GM21723 (cell line): ENCODE measurements at regions not wholly inside any gene's neighbourhood (a gene's known extent, or its start where the extent isn't known, plus 50 kb on each side); places are given as distances from the start of the nearest gene placed in this dataset.
"Not testable (repeated sequence)": the region's sequence is repeated elsewhere in the genome, so short reads cannot be mapped to it uniquely, and the experiment has no call there.

ENCODE experiments used
- ATAC-seq: cut with Tn5 transposase; IDR thresholded peaks from one replicate; pipeline ENCODE4 v1.9.1; 2021; ENCODE audit warnings: mild to moderate bottlenecking, moderate library complexity; ENCODE audit not compliant: unreplicated experiment

GRCh38 chr10:108003061-108003460 lies 838.6 kb upstream of the SORCS1 start:
- no peak for ATAC-seq

GRCh38 chr10:108000365-108000764 lies 835.9 kb upstream of the SORCS1 start:
- no peak for ATAC-seq

- no peak for ATAC-seq
These were observed 830.2 kb upstream of the SORCS1 start for GRCh38 chr10:107994621-107995270.

- ATAC-seq: no peak
These were observed 822.1 kb upstream of the SORCS1 start for GRCh38 chr10:107986571-107986970.

- no peak for ATAC-seq
These were observed 820.1 kb upstream of the SORCS1 start for GRCh38 chr10:107984581-107984980.

- ATAC-seq: no peak
These were observed 819.6 kb upstream of the SORCS1 start for GRCh38 chr10:107984149-107984548.

- no peak for ATAC-seq
These were observed 813.9 kb upstream of the SORCS1 start for GRCh38 chr10:107978455-107978854.

GRCh38 chr10:107971973-107972372 lies 807.5 kb upstream of the SORCS1 start:
- ATAC-seq: no peak

GRCh38 chr10:107971411-107971810 lies 806.9 kb upstream of the SORCS1 start:
- no peak for ATAC-seq

GRCh38 chr10:107970512-107970911 lies 806.0 kb upstream of the SORCS1 start:
- no peak for ATAC-seq

- ATAC-seq: no peak
These were observed 805.4 kb upstream of the SORCS1 start for GRCh38 chr10:107969936-107970335.

GRCh38 chr10:107966826-107967225 lies 802.3 kb upstream of the SORCS1 start:
- no peak for ATAC-seq

GRCh38 chr10:107952649-107953556 lies 788.4 kb upstream of the SORCS1 start:
- no peak for ATAC-seq

- ATAC-seq: not testable (repeated sequence)
These were observed 786.0 kb upstream of the SORCS1 start for GRCh38 chr10:107950411-107951062.

- no peak for ATAC-seq
These were observed 778.3 kb upstream of the SORCS1 start for GRCh38 chr10:107942826-107943225.

GRCh38 chr10:107933076-107933475 lies 768.6 kb upstream of the SORCS1 start:
- ATAC-seq: no peak

- no peak for ATAC-seq
These were observed 767.3 kb upstream of the SORCS1 start for GRCh38 chr10:107931808-107932207.

GRCh38 chr10:107930037-107930436 lies 765.5 kb upstream of the SORCS1 start:
- ATAC-seq: no peak

GRCh38 chr10:107924458-107924857 lies 760.0 kb upstream of the SORCS1 start:
- no peak for ATAC-seq

GRCh38 chr10:107919626-107920235 lies 755.2 kb upstream of the SORCS1 start:
- ATAC-seq: no peak

- ATAC-seq: no peak
These were observed 753.7 kb upstream of the SORCS1 start for GRCh38 chr10:107918171-107918570.
